ENCODE measurements at regions not wholly inside any gene's neighbourhood (a gene's known extent, or its start where the extent isn't known, plus 50 kb on each side); places are given as distances from the start of the nearest gene placed in this dataset.
"Not testable (repeated sequence)": the region's sequence is repeated elsewhere in the genome, so short reads cannot be mapped to it uniquely, and the experiment has no call there.

- DNase-seq (ENCODE audit: low read depth in 2 of 2) = no peak
These were observed 580.9 kb downstream of the GLRX3 start for GRCh38 chr10:130717083-130717482.

GRCh38 chr10:130718744-130719447, 582.7 kb downstream of the GLRX3 start:
- not testable (repeated sequence) for DNase-seq (ENCODE audit: low read depth in 2 of 2)

GRCh38 chr10:130719448-130719752, 583.2 kb downstream of the GLRX3 start:
- DNase-seq (ENCODE audit: low read depth in 2 of 2) = no peak

DNA sequence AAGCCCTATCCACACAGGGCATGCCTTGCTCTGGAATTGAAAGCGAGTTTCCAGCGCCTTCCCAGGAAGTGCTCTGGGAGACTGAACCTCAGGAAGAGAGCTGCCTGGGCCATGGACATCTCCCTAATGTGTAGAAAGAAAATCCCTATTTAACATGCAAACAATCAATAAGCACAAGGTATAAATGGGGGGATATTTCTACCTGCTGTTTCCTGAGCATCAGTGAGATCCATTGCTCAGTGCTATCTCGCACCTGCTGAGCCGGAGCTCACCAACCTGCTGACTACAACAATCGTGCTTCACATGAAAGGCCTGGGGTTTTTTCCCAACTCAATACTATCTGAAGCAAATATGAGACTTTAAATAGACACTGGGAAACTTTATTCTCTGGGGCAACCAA, 584.0 kb downstream of the GLRX3 start:
- DNase-seq (ENCODE audit: low read depth in 2 of 2) = no peak

DNA sequence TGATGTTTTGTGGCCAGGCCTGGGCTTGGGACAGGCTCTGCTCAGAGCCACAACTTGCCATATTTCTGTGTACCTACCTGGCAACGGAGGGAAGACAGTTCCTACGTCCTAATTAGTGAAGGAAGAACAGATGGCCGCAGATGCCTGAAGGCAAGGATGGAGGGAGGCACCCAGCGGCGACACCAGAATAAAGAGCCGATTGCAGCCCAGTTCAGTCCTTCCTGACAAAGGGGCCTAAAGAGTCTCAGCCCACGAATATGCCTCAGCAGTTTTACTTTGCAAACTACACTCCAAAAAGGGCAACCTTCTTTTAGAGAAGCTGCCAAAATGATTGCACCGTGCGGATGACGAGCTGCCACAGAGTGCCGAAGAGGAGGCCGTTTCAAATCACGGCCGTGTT, 585.8 kb downstream of the GLRX3 start:
- DNase-seq (ENCODE audit: low read depth in 2 of 2) = no peak

- no peak for DNase-seq (ENCODE audit: low read depth in 2 of 2)
These were observed 587.5 kb downstream of the GLRX3 start for GRCh38 chr10:130723704-130724103.

DNA sequence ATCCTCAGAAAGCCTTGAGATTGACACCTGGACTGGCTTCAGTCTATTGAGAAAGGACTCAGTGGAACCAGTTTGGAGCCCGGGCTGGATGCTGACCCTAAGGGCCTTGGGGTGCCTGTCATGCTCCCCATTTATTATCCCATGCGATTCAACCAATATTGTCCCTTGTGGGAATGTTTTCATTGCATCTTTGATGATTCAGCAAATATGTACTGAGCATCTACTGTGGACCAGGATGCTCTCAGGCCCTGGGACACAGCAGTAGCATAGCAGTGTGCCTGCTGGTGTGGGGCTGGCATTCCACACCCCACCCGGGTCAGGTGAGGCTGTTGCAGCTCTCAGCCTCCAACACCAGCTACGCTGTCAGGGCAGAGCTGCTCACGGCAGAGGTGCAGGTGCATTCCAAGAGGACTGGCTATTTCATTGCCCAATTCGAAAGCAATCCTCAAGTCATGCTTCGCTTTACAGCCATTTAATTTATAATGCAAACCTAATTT, 586.0 kb downstream of the TCERG1L start:
- DNase-seq (ENCODE audit: low read depth in 2 of 2) = no peak

DNA sequence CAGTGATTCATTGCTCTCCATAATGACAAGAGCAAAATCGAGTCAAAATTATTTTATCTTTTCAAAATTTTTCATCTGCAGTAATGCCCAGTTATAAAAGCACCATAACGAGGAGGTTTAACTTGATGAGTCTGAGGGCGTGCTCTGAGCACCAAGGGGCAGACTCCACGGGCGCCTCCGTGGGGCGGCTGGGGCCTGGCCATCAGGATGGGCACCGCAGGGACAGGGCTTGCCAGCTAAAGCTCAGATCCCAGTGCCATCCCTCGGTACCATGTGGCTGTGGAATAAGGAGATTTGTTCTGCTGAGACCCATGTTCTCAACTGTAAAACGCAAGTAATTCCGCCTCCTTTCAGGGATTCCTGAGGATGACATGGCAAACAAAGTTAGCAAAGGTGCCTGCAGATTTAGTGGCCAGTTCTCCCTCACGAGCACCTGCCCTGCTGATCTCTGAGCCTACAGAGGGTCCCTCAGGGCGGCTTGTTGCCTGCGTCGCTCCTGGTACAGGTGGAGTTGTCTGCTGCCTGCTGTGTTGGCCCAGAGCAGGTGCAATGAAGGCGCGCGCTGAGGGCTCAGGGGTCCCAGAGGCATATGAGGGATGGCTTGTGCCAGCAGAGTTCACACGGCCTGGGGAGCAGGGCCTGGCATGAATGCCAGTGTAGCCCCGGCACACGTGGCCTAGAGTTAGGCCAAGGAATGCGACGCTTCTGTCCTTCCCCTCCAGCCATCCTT, 584.4 kb downstream of the TCERG1L start:
- DNase-seq (ENCODE audit: low read depth in 2 of 2) = no peak

- DNase-seq (ENCODE audit: low read depth in 2 of 2) = no peak
These were observed 583.6 kb downstream of the TCERG1L start for GRCh38 chr10:130727766-130728490.

- no peak for DNase-seq (ENCODE audit: low read depth in 2 of 2)
These were observed 582.8 kb downstream of the TCERG1L start for GRCh38 chr10:130728531-130729215.

- no peak for DNase-seq (ENCODE audit: low read depth in 2 of 2)
These were observed 581.6 kb downstream of the TCERG1L start for GRCh38 chr10:130729876-130730275.

DNA sequence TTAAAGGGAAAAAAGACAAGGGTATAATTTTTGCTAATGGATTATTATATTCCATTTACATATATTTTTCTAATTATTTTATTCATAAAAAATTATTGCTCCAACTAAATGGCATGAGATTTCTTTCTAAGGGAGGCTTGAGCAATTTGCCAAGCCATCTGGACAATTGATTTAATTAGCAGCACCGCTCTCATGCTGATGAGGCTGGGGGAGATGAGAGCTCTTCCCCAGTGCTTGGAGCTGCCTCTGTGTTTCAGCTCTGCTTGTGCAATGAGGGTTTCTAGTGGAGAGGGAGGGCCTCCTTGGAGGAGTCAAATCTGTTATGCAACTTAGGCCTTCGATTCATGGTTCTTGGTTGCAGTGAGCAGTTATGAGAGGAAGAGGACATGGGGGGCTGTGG, 574.3 kb downstream of the TCERG1L start:
- no peak for DNase-seq (ENCODE audit: low read depth in 2 of 2)

DNA sequence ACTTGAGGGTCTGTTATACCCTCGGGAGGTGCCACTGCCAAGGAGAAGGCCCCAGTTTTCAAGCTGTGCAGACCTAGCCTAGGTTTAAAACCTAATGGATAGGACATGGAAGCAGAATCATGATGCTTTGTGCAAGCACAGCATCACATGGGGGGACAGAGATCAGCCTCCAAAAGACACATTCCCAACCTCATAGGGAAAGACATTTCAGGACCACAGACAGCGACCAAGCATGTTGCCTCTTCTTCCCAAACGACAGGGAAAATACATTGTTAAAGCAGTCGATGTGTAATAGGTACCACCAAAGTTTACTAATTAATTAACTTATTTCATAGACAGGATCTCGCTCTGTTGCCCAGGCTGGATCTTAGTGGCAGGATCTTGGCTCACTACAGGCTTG, 573.9 kb downstream of the TCERG1L start:
- no peak for DNase-seq (ENCODE audit: low read depth in 2 of 2)

- no peak for DNase-seq (ENCODE audit: low read depth in 2 of 2)
These were observed 572.3 kb downstream of the TCERG1L start for GRCh38 chr10:130739016-130739756.

DNA sequence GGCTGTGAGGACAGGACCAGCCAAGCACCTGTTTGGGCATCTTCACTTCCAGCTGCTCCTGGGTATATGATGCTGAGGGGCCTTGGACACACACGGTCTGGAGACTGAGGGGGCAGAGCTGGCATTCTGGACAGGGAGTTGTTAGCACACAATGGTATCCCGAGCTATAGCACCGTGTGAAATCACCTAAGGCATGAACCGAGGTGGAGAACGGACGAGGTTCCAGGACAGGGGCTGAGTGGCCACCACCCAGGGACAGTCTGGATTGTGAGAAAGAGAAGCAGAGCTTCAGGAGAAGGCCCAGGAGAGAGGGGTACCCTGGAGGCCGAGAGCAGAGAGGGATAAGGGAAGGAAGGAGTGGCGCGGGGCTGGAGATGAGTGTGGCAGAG, 571.8 kb downstream of the TCERG1L start:
- no peak for DNase-seq (ENCODE audit: low read depth in 2 of 2)

DNA sequence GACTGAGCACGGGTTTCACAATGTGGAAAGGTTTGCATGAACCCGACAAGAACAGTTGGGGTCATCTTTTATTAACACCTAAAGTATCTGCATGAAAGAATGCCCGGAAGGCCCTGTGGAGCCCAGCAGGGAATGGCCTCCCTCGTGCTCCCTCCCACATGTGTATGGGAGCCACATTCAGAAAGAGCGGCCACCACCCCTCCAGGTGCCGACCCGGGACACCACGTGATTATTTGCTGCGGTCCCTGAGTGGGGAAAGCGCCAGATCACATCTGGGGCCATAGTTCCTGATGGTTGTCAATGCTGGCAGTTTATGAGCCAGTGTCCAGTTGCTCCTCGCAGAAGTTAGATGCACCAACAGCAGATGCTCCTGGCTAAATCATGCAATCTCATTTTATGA, 571.4 kb downstream of the TCERG1L start:
- DNase-seq (ENCODE audit: low read depth in 2 of 2) = no peak

GRCh38 chr10:130740915-130741750, 570.4 kb downstream of the TCERG1L start:
- DNase-seq (ENCODE audit: low read depth in 2 of 2) = no peak

GRCh38 chr10:130741901-130742855, 569.3 kb downstream of the TCERG1L start:
- no peak for DNase-seq (ENCODE audit: low read depth in 2 of 2)

- no peak for DNase-seq (ENCODE audit: low read depth in 2 of 2)
These were observed 568.4 kb downstream of the TCERG1L start for GRCh38 chr10:130742941-130743675.

Measured in stimulated activated CD4-positive, alpha-beta T cell treated with anti-CD3 and anti-CD28 coated beads, Interleukin-4, amount 100 ng/mL, for 48 hours (primary cell).